ENCODE measurements at regions not wholly inside any gene's neighbourhood (a gene's known extent, or its start where the extent isn't known, plus 50 kb on each side); places are given as distances from the start of the nearest gene placed in this dataset.

- no peaks in the 10 kb centered on the region for H3K36me3 ChIP-seq (replicated peaks in 1 of 2; ENCODE audit: control insufficient read depth in 1 of 2, insufficient read depth in 2 of 2, low read length in 2 of 2)
- in situ Hi-C loops (cut with HindIII; ENCODE audit: extremely low pct_ligation_motif_present, low pct_unique_long_range_greater_than_20kb): no loop called here
- H4K20me1 ChIP-seq (ENCODE audit: insufficient read depth, low read length): no peaks in the 10 kb centered on the region; the same call in 1 of the 2 replicates
- CTCF ChIA-PET (ENCODE audit: low intra/inter-chr PET ratio, low total read pairs): no interaction called here
- POLR2A ChIA-PET: no interaction called here
- ATAC-seq: no peak
- intact Hi-C loops (cut with micrococcal nuclease; ENCODE audit: unreplicated experiment): no loop called here
- no peak for FAIRE-seq
- 4% methylated on average over 2 of the region's 2 CpGs for WGBS (ENCODE audit: low lambda C conversion rate)
- H3K9ac ChIP-seq (ENCODE audit: insufficient read depth, low read depth, low read length): no peak overlapping the region
- no peak overlapping the region for H3K4me2 ChIP-seq (ENCODE audit: low read depth, low read length)
- H3K79me2 ChIP-seq (ENCODE audit: insufficient read depth, low read length): no peaks in the 10 kb centered on the region
- no peak overlapping the region for H2AFZ ChIP-seq (ENCODE audit: low read length)
- no peaks in the 10 kb centered on the region for H3K4me1 ChIP-seq (ENCODE audit: insufficient read depth, low read length)
- no peak overlapping the region for H3K4me3 ChIP-seq (replicated peaks in 1 of 3; ENCODE audit: insufficient read depth in 1 of 3, low read depth in 2 of 3, low read length in 3 of 3)
- BruUV-seq (replicated peaks): no TSS peak
- H3K27me3 ChIP-seq (ENCODE audit: control insufficient read depth in 1 of 2, insufficient read depth in 2 of 2, low read length in 2 of 2): no peaks in the 10 kb centered on the region
- no peaks in the 10 kb centered on the region for H3K9me3 ChIP-seq (ENCODE audit: low read length)
- TF ChIP-seq RFX1 (IDR thresholded peaks at IDR 0.05): no peak
- no peak for DNase-seq (ENCODE audit: low spot score)
- H3K27ac ChIP-seq (ENCODE audit: extremely low read length, insufficient read depth, low read length): no peak overlapping the region
Observed at GRCh38 chr13:70945506-70945905, 837.3 kb upstream of the KLHL1 start.

- Histone ChIP-seq H2AFZ (ENCODE audit: low read length) (no peak overlapping the region), H3K4me1 (ENCODE audit: insufficient read depth, low read length) (no peaks in the 10 kb centered on the region), H3K27ac (ENCODE audit: extremely low read length, insufficient read depth, low read length) (no peak overlapping the region), H3K27me3 (ENCODE audit: control insufficient read depth in 1 of 2, insufficient read depth in 2 of 2, low read length in 2 of 2) (no peaks in the 10 kb centered on the region), H3K9me3 (ENCODE audit: low read length) (no peaks in the 10 kb centered on the region), H4K20me1 (ENCODE audit: insufficient read depth, low read length) (no peaks in the 10 kb centered on the region), H3K36me3 (replicated peaks in 1 of 2; ENCODE audit: control insufficient read depth in 1 of 2, insufficient read depth in 2 of 2, low read length in 2 of 2) (no peaks in the 10 kb centered on the region), H3K79me2 (ENCODE audit: insufficient read depth, low read length) (no peaks in the 10 kb centered on the region), H3K9ac (ENCODE audit: insufficient read depth, low read depth, low read length) (no peak overlapping the region), H3K4me3 (replicated peaks in 1 of 3; ENCODE audit: insufficient read depth in 1 of 3, low read depth in 2 of 3, low read length in 3 of 3) (no peak overlapping the region), H3K4me2 (ENCODE audit: low read depth, low read length) (no peak overlapping the region)
- DNase-seq (ENCODE audit: low spot score) (peak; percentile 2), ATAC-seq (no peak), FAIRE-seq (no peak)
- TF ChIP-seq RXRB (CRISPR knock-in tag; IDR thresholded peaks at IDR 0.05; ENCODE audit: borderline replicate concordance): peak; percentile 18; the same call in 1 of the 2 replicates
- no peak for TF ChIP-seq LCORL (IDR thresholded peaks at IDR 0.05)
- TF ChIP-seq LCORL (CRISPR knock-in tag; IDR thresholded peaks at IDR 0.05): no peak
- BruUV-seq (replicated peaks): no TSS peak
- in situ Hi-C loops (cut with HindIII; ENCODE audit: extremely low pct_ligation_motif_present, low pct_unique_long_range_greater_than_20kb) (no loop called here), intact Hi-C loops (cut with micrococcal nuclease; ENCODE audit: unreplicated experiment) (no loop called here)
- ChIA-PET CTCF (ENCODE audit: low intra/inter-chr PET ratio, low total read pairs) (no interaction called here), POLR2A (no interaction called here)
- WGBS (ENCODE audit: low lambda C conversion rate): 0% methylated on average over 1 of the region's 1 CpG
Observed at GRCh38 chr13:70941454-70941853, 833.2 kb upstream of the KLHL1 start.

DNA sequence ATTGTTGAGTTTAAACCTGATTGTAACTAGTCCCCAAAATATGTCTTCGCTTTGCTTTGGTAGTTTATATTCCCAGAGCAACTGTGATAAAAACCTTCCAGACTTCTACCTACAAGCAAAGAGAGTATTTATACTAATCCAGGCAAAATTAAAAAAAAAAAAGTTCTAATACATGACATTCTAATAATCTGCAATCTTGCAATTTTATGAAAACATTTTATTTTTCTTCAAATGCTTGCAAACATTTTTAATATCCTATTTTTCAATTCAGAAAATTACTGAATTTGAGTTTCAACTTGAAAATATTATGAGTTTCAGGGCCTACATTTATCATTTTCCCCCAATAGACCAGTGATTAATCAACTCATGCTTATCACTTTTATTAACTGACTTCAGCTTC is 830.2 kb upstream of the KLHL1 start:
- Histone ChIP-seq H3K79me2 (ENCODE audit: insufficient read depth, low read length) (no peaks in the 10 kb centered on the region), H3K36me3 (replicated peaks in 1 of 2; ENCODE audit: control insufficient read depth in 1 of 2, insufficient read depth in 2 of 2, low read length in 2 of 2) (no peaks in the 10 kb centered on the region), H3K9me3 (ENCODE audit: low read length) (no peaks in the 10 kb centered on the region), H4K20me1 (ENCODE audit: insufficient read depth, low read length) (no peaks in the 10 kb centered on the region), H3K4me3 (replicated peaks in 1 of 3; ENCODE audit: insufficient read depth in 1 of 3, low read depth in 2 of 3, low read length in 3 of 3) (no peak overlapping the region), H3K27me3 (ENCODE audit: control insufficient read depth in 1 of 2, insufficient read depth in 2 of 2, low read length in 2 of 2) (no peaks in the 10 kb centered on the region), H2AFZ (ENCODE audit: low read length) (no peak overlapping the region), H3K4me1 (ENCODE audit: insufficient read depth, low read length) (no peaks in the 10 kb centered on the region), H3K27ac (ENCODE audit: extremely low read length, insufficient read depth, low read length) (no peak overlapping the region), H3K9ac (ENCODE audit: insufficient read depth, low read depth, low read length) (no peak overlapping the region), H3K4me2 (ENCODE audit: low read depth, low read length) (no peak overlapping the region)
- DNase-seq (ENCODE audit: low spot score) (no peak), FAIRE-seq (no peak), ATAC-seq (no peak)
- BruUV-seq (replicated peaks): no TSS peak
- TF ChIP-seq MAFK (conservative IDR thresholded peaks at IDR 0.05 in 1 of 2, IDR thresholded peaks at IDR 0.05 in 1 of 2; ENCODE audit: low read length in 2 of 2) (peak in 1 of 2 experiments; percentile 78; a peak in 2 of 4 replicates), STAT5B (CRISPR knock-in tag; IDR thresholded peaks at IDR 0.05) (no peak), YEATS2 (CRISPR knock-in tag; IDR thresholded peaks at IDR 0.05; ENCODE audit: borderline replicate concordance) (no peak), ZNF83 (CRISPR knock-in tag; IDR thresholded peaks at IDR 0.05; ENCODE audit: borderline replicate concordance) (no peak), MAFF (IDR thresholded peaks at IDR 0.05; ENCODE audit: low read depth, low read length) (peak; percentile 60; the same call in 1 of the 2 replicates), ZNF761 (CRISPR knock-in tag; conservative IDR thresholded peaks at IDR 0.05) (no peak)
- 3% methylated on average over 1 of the region's 1 CpG for WGBS (ENCODE audit: low lambda C conversion rate)
- intact Hi-C loops (cut with micrococcal nuclease; ENCODE audit: unreplicated experiment): no loop called here
- POLR2A ChIA-PET: no interaction called here
- in situ Hi-C loops (cut with HindIII; ENCODE audit: extremely low pct_ligation_motif_present, low pct_unique_long_range_greater_than_20kb): no loop called here
- CTCF ChIA-PET (ENCODE audit: low intra/inter-chr PET ratio, low total read pairs): no interaction called here
